ENCODE measurements at regions not wholly inside any gene's neighbourhood (a gene's known extent, or its start where the extent isn't known, plus 50 kb on each side); places are given as distances from the start of the nearest gene placed in this dataset.

DNA sequence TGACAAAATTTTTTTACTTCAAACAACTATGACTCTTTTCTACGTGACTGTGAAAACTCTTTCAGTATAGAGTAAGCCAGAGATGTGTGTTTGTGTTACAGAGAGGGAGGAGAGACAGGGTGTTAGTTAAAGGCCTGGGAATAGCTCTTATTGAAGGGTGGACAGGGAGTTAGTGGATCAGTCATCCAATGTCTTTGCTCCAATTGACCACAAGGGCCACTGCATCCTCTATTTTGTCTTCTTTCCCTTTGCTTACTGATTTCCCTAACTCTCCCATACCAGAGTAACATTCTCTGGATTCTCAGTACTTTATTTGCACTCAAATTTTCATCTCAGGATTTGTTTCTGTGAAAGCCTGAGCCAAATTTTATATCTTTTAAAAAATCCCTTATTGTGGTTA lies 920.3 kb downstream of the CDH18 start:
- Histone ChIP-seq H3K4me1 (no peaks in the 10 kb centered on the region), H3K27me3 (no peaks in the 10 kb centered on the region), H3K4me3 (no peak overlapping the region), H3K27ac (no peak overlapping the region), H3K9me3 (no peaks in the 10 kb centered on the region), H3K36me3 (replicated peaks in 1 of 2; ENCODE audit: insufficient read depth in 1 of 2, low read depth in 2 of 2) (no peaks in the 10 kb centered on the region)
- DNase-seq (no peak), ATAC-seq (no peak)
- intact Hi-C loops (cut with DNase I), result no loop called here
- 63 to 73% methylated on average over 1 of the region's 1 CpG for WGBS, 2 donors
- TF ChIP-seq, protein P1, sequence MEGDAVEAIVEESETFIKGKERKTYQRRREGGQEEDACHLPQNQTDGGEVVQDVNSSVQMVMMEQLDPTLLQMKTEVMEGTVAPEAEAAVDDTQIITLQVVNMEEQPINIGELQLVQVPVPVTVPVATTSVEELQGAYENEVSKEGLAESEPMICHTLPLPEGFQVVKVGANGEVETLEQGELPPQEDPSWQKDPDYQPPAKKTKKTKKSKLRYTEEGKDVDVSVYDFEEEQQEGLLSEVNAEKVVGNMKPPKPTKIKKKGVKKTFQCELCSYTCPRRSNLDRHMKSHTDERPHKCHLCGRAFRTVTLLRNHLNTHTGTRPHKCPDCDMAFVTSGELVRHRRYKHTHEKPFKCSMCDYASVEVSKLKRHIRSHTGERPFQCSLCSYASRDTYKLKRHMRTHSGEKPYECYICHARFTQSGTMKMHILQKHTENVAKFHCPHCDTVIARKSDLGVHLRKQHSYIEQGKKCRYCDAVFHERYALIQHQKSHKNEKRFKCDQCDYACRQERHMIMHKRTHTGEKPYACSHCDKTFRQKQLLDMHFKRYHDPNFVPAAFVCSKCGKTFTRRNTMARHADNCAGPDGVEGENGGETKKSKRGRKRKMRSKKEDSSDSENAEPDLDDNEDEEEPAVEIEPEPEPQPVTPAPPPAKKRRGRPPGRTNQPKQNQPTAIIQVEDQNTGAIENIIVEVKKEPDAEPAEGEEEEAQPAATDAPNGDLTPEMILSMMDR (IDR thresholded peaks at IDR 0.05), result no peak

DNA sequence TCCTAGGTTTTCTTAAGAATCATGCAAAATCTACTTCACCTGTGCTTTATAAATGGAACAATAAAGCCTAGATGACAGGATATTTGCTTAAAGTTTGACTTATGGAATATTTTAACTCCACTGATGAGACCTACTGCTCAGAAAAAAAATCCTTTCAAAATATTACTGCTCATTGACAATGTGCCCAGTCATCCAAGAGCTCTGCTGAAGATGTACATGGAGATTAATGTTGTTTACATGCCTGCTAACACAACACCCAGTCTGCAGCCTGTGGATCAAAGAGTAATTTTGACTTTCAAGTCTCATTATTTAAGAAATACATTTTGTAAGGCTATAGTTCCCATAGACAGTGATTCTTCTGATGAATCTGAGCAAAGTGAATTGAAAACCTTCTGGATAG lies 889.6 kb downstream of the CDH18 start:
- ATAC-seq (no peak), DNase-seq (no peak)
- Histone ChIP-seq H3K9me3 (no peaks in the 10 kb centered on the region), H3K27ac (no peak overlapping the region), H3K27me3 (no peaks in the 10 kb centered on the region), H3K4me3 (no peak overlapping the region), H3K36me3 (replicated peaks in 1 of 2; ENCODE audit: insufficient read depth in 1 of 2, low read depth in 2 of 2) (no peaks in the 10 kb centered on the region), H3K4me1 (no peaks in the 10 kb centered on the region)
- no peak for TF ChIP-seq POLR2A (IDR thresholded peaks at IDR 0.05)
- intact Hi-C loops (cut with DNase I), result no loop called here

DNA sequence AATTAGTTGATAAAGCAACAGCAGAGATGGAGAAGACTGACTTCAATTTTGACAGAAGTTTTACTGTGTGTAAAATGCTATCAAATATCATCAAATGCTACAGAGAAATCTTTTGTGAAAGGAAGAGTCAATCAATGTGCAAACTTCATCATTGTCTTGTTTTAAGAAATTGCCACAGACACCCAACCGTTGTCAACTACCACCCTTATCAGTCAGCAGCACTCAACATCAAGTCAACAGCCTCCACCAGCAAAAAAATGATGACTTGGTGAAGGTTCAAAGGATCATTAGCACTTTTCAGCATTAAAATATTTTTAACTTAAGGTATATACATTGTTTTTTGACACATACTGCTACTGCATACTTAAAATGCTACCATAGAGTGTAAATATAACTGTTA lies 888.8 kb downstream of the CDH18 start:
- WGBS, 2 donors, result 44 to 48% methylated on average over 1 of the region's 1 CpG
- no peaks in the 10 kb centered on the region for H3K27me3 ChIP-seq
- intact Hi-C loops (cut with DNase I), result no loop called here
- no peak overlapping the region for H3K27ac ChIP-seq
- H3K4me3 ChIP-seq, result no peak overlapping the region
- no peak for ATAC-seq
- no peaks in the 10 kb centered on the region for H3K9me3 ChIP-seq
- H3K36me3 ChIP-seq (replicated peaks in 1 of 2; ENCODE audit: insufficient read depth in 1 of 2, low read depth in 2 of 2), result no peaks in the 10 kb centered on the region
- DNase-seq, result no peak
- no peaks in the 10 kb centered on the region for H3K4me1 ChIP-seq
- TF ChIP-seq, protein P1 (IDR thresholded peaks at IDR 0.05), result no peak
- no peak for TF ChIP-seq POLR2A (IDR thresholded peaks at IDR 0.05)

DNA sequence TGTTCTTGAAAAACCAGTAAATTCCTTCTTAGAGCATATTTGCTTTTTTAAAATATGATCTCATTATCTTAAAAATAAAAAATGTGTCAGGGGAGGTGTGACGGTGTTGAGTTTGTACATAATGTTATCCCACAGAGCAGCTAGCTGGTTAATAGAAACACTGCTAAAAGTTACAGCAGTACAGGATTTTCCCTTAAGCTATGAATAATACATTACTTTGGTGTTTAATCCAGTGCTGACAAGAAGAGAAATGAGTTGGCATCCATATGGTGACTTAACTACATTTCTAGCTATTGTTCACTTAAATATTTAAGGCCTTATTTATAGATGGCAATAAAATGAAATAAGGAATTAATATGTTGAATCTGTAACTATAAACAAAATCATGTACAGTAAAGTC lies 883.1 kb downstream of the CDH18 start:
- 63 to 74% methylated on average over 1 of the region's 1 CpG for WGBS, 2 donors

DNA sequence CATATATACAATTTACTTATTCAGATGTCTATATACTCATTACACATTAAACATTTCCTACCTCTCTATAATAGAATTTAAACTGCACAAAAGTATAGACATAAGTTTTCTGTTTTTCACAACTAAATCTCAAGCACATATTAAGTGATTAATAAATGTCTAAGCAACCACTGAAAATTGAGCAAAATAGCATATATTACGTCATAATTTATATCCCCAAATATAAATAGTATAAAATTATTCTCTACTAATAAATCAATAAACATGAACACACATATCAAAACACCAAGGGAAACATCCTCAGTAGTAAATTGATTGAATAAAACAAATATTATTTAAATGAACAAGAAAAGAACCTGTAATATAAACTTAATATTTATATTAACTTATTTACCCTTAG lies 865.1 kb downstream of the CDH18 start:
- intact Hi-C loops (cut with DNase I), result no loop called here
- Histone ChIP-seq H3K36me3 (replicated peaks in 1 of 2; ENCODE audit: insufficient read depth in 1 of 2, low read depth in 2 of 2) (no peaks in the 10 kb centered on the region), H3K27ac (no peak overlapping the region), H3K4me1 (no peaks in the 10 kb centered on the region), H3K27me3 (no peaks in the 10 kb centered on the region), H3K4me3 (no peak overlapping the region), H3K9me3 (no peaks in the 10 kb centered on the region)
- ATAC-seq (no peak), DNase-seq (no peak)
- WGBS, 2 donors, result 69 to 70% methylated on average over 1 of the region's 1 CpG
- TF ChIP-seq POLR2A (IDR thresholded peaks at IDR 0.05), result no peak
- TF ChIP-seq, protein P1 (IDR thresholded peaks at IDR 0.05), result no peak

More for the DNA sequence above, 883.1 kb downstream of the CDH18 start:
- Histone ChIP-seq H3K9me3 (no peaks in the 10 kb centered on the region), H3K36me3 (replicated peaks in 1 of 2; ENCODE audit: insufficient read depth in 1 of 2, low read depth in 2 of 2) (no peaks in the 10 kb centered on the region), H3K4me1 (no peaks in the 10 kb centered on the region), H3K4me3 (no peak overlapping the region), H3K27me3 (no peaks in the 10 kb centered on the region), H3K27ac (no peak overlapping the region)
- no peak for TF ChIP-seq POLR2A (IDR thresholded peaks at IDR 0.05)
- TF ChIP-seq, protein P1 (IDR thresholded peaks at IDR 0.05), result no peak
- ATAC-seq (no peak), DNase-seq (no peak)
- intact Hi-C loops (cut with DNase I), result no loop called here

Measured in body of pancreas (tissue), 4 donors.